Activated T-helper 2 cell treated with anti-CD3 and anti-CD28 coated beads, Interferon-gamma antibody, Interleukin-2, Interleukin-4, amounts not matched to agents 10 μg/mL and 5 μg/mL and 100 μg/mL, durations not matched to agents 14 hours and 24 hours and 36 hours (primary cell): ENCODE measurements at regions not wholly inside any gene's neighbourhood (a gene's known extent, or its start where the extent isn't known, plus 50 kb on each side); places are given as distances from the start of the nearest gene placed in this dataset.

Experiments used
- DNase-seq: peaks from one replicate; pipeline ENCODE4 v3.0.0; 2021; ENCODE audit warnings: low spot score
- H3K27ac Mint-ChIP-seq: one replicate; pipeline ENCODE4 v1.8.0; 2021; ENCODE audit warnings: mixed read lengths
- H3K27me3 Mint-ChIP-seq: one replicate; pipeline ENCODE4 v1.8.0; 2021; ENCODE audit warnings: low read depth, mixed read lengths
- H3K36me3 Mint-ChIP-seq: one replicate; pipeline ENCODE4 v1.8.0; 2021; ENCODE audit warnings: low read depth, mixed read lengths
- H3K4me1 Mint-ChIP-seq: one replicate; pipeline ENCODE4 v1.8.0; 2021; ENCODE audit warnings: low read depth, mixed read lengths
- H3K4me3 Mint-ChIP-seq: one replicate; pipeline ENCODE4 v1.8.0; 2021; ENCODE audit warnings: low read depth, mild to moderate bottlenecking, moderate library complexity, mixed read lengths
- H3K9me3 Mint-ChIP-seq: one replicate; pipeline ENCODE4 v1.8.0; 2021; ENCODE audit warnings: mixed read lengths
- intact Hi-C: fragments of 100-400 bp; cut with micrococcal nuclease; formaldehyde crosslinking; loops from one replicate; pipeline ENCODE4 v1.15.1; 2023

- intact Hi-C loops, result no loop called here
- H3K9me3 Mint-ChIP-seq, result no peaks in the 10 kb centered on the region
- H3K27me3 Mint-ChIP-seq, result peaks cover 1% of the 10 kb centered on the region
- no peak overlapping the region for H3K4me3 Mint-ChIP-seq
- DNase-seq, result no peak
- H3K27ac Mint-ChIP-seq, result no peak overlapping the region
- H3K36me3 Mint-ChIP-seq, result no peaks in the 10 kb centered on the region
- H3K4me1 Mint-ChIP-seq, result peaks cover 3% of the 10 kb centered on the region
Observed at GRCh38 chr11:115843685-115844084, 339.5 kb upstream of the CADM1 start.

- intact Hi-C loops, result no loop called here
- H3K36me3 Mint-ChIP-seq, result no peaks in the 10 kb centered on the region
Observed at GRCh38 chr11:115843111-115843510, 338.9 kb upstream of the CADM1 start.

GRCh38 chr11:115820026-115820425 is 315.8 kb upstream of the CADM1 start:
- no peaks in the 10 kb centered on the region for H3K36me3 Mint-ChIP-seq
- no peaks in the 10 kb centered on the region for H3K4me1 Mint-ChIP-seq
- H3K27ac Mint-ChIP-seq, result no peak overlapping the region
- H3K27me3 Mint-ChIP-seq, result no peaks in the 10 kb centered on the region
- peaks cover 15% of the 10 kb centered on the region for H3K9me3 Mint-ChIP-seq
- no peak overlapping the region for H3K4me3 Mint-ChIP-seq
- intact Hi-C loops, result no loop called here
- no peak for DNase-seq

More at GRCh38 chr11:115843111-115843510, 338.9 kb upstream of the CADM1 start:
- Mint-ChIP-seq H3K4me3 (no peak overlapping the region), H3K27me3 (peaks cover 1% of the 10 kb centered on the region), H3K27ac (no peak overlapping the region), H3K4me1 (no peaks in the 10 kb centered on the region), H3K9me3 (no peaks in the 10 kb centered on the region)
- no peak for DNase-seq

GRCh38 chr11:115819014-115819413 is 314.8 kb upstream of the CADM1 start:
- Mint-ChIP-seq H3K36me3 (no peaks in the 10 kb centered on the region), H3K27me3 (no peaks in the 10 kb centered on the region), H3K27ac (no peak overlapping the region), H3K4me1 (no peaks in the 10 kb centered on the region), H3K4me3 (no peak overlapping the region), H3K9me3 (peaks cover 15% of the 10 kb centered on the region)
- intact Hi-C loops, result no loop called here
- DNase-seq, result no peak

GRCh38 chr11:115817844-115818468 is 313.7 kb upstream of the CADM1 start:
- H3K4me1 Mint-ChIP-seq, result no peaks in the 10 kb centered on the region
- H3K36me3 Mint-ChIP-seq, result no peaks in the 10 kb centered on the region
- intact Hi-C loops, result no loop called here
- H3K9me3 Mint-ChIP-seq, result peaks cover 21% of the 10 kb centered on the region
- no peaks in the 10 kb centered on the region for H3K27me3 Mint-ChIP-seq
- DNase-seq, result no peak
- no peak overlapping the region for H3K4me3 Mint-ChIP-seq
- no peak overlapping the region for H3K27ac Mint-ChIP-seq

GRCh38 chr11:115808351-115808940 is 304.2 kb upstream of the CADM1 start:
- Mint-ChIP-seq H3K27me3 (no peaks in the 10 kb centered on the region), H3K4me1 (no peaks in the 10 kb centered on the region), H3K9me3 (peaks cover 31% of the 10 kb centered on the region), H3K4me3 (no peak overlapping the region), H3K36me3 (no peaks in the 10 kb centered on the region), H3K27ac (no peak overlapping the region)
- DNase-seq, result no peak
- intact Hi-C loops, result no loop called here

- H3K27ac Mint-ChIP-seq, result no peak overlapping the region
- H3K9me3 Mint-ChIP-seq, result peaks cover 25% of the 10 kb centered on the region
- H3K27me3 Mint-ChIP-seq, result no peaks in the 10 kb centered on the region
- H3K4me3 Mint-ChIP-seq, result no peak overlapping the region
- intact Hi-C loops, result no loop called here
- DNase-seq, result no peak
- no peaks in the 10 kb centered on the region for H3K36me3 Mint-ChIP-seq
- H3K4me1 Mint-ChIP-seq, result no peaks in the 10 kb centered on the region
Observed at GRCh38 chr11:115806056-115806455, 301.8 kb upstream of the CADM1 start.

- Mint-ChIP-seq H3K4me3 (no peak overlapping the region), H3K27ac (no peak overlapping the region), H3K36me3 (no peaks in the 10 kb centered on the region), H3K27me3 (no peaks in the 10 kb centered on the region), H3K4me1 (no peaks in the 10 kb centered on the region), H3K9me3 (peaks cover 9% of the 10 kb centered on the region)
- DNase-seq, result no peak
- intact Hi-C loops, result no loop called here
Observed at GRCh38 chr11:115803073-115803740, 299.0 kb upstream of the CADM1 start.

- H3K27me3 Mint-ChIP-seq, result no peaks in the 10 kb centered on the region
- no peak overlapping the region for H3K4me3 Mint-ChIP-seq
- H3K4me1 Mint-ChIP-seq, result no peaks in the 10 kb centered on the region
- H3K36me3 Mint-ChIP-seq, result no peaks in the 10 kb centered on the region
- DNase-seq, result no peak
- H3K9me3 Mint-ChIP-seq, result peaks cover 6% of the 10 kb centered on the region
- intact Hi-C loops, result no loop called here
- no peak overlapping the region for H3K27ac Mint-ChIP-seq
Observed at GRCh38 chr11:115802641-115803040, 298.4 kb upstream of the CADM1 start.

GRCh38 chr11:115792903-115793302 is 288.7 kb upstream of the CADM1 start:
- no peaks in the 10 kb centered on the region for H3K36me3 Mint-ChIP-seq
- H3K27me3 Mint-ChIP-seq, result no peaks in the 10 kb centered on the region
- H3K4me1 Mint-ChIP-seq, result no peaks in the 10 kb centered on the region
- H3K9me3 Mint-ChIP-seq, result no peaks in the 10 kb centered on the region
- no peak for DNase-seq
- intact Hi-C loops, result no loop called here
- H3K27ac Mint-ChIP-seq, result no peak overlapping the region
- no peak overlapping the region for H3K4me3 Mint-ChIP-seq

GRCh38 chr11:115787302-115787701 is 283.1 kb upstream of the CADM1 start:
- H3K9me3 Mint-ChIP-seq, result no peaks in the 10 kb centered on the region
- no peak overlapping the region for H3K4me3 Mint-ChIP-seq
- H3K4me1 Mint-ChIP-seq, result no peaks in the 10 kb centered on the region
- intact Hi-C loops, result no loop called here
- DNase-seq, result no peak
- no peak overlapping the region for H3K27ac Mint-ChIP-seq
- no peaks in the 10 kb centered on the region for H3K27me3 Mint-ChIP-seq
- H3K36me3 Mint-ChIP-seq, result no peaks in the 10 kb centered on the region

- Mint-ChIP-seq H3K27ac (no peak overlapping the region), H3K4me1 (no peaks in the 10 kb centered on the region), H3K27me3 (no peaks in the 10 kb centered on the region), H3K4me3 (no peak overlapping the region), H3K36me3 (no peaks in the 10 kb centered on the region), H3K9me3 (no peaks in the 10 kb centered on the region)
- intact Hi-C loops, result no loop called here
- DNase-seq, result no peak
Observed at GRCh38 chr11:115784796-115785521, 280.7 kb upstream of the CADM1 start.
